B cell (primary cell): ENCODE measurements at regions not wholly inside any gene's neighbourhood (a gene's known extent, or its start where the extent isn't known, plus 50 kb on each side); places are given as distances from the start of the nearest gene placed in this dataset.

Experiments
- ATAC-seq: fragments of 200-7000 bp; cut with Tn5 transposase; one replicate; pipeline ENCODE4 v1.10.0; 2021; ENCODE audit warnings: low read depth, mild to moderate bottlenecking, moderate number of reproducible peaks, moderate library complexity
- CTCF ChIA-PET: fragments of 350-600 bp; sonication (Branson Sonifier 250); formaldehyde crosslinking; loops from one replicate; lab custom pipeline; 2021; ENCODE audit warnings: antibody characterized with exemption, inconsistent platforms; lab: Charles Lee
- POLR2A ChIA-PET: fragments of 350-600 bp; sonication (Branson Sonifier 250); formaldehyde crosslinking; loops from one replicate; lab custom pipeline; 2021; ENCODE audit warnings: antibody characterized with exemption; lab: Charles Lee
- DNase-seq: peaks from one replicate; pipeline ENCODE4 v3.0.0; 2013
- H2AFZ ChIP-seq: 2 replicates; pipeline ENCODE4 v1.6.1; 2012; ENCODE audit warnings: mild to moderate bottlenecking, low read depth, low read length; ENCODE audit not compliant: insufficient read depth, poor library complexity, severe bottlenecking
- H3K27ac ChIP-seq, 2 donors: 1 replicate in 1 of 2; 2 replicates in 1 of 2; pipeline ENCODE4 v1.5.1; 2012 to 2013; ENCODE audit warnings: low read length in 2 of 2, mild to moderate bottlenecking in 2 of 2, moderate library complexity in 1 of 2
- H3K27me3 ChIP-seq, 4 experiments: fragments of 200-600 bp in 1 of 4; sonication (generic) in 1 of 4; replicated peaks in 1 of 4; 1 replicate in 2 of 4; 2 replicates in 2 of 4; pipeline versions ENCODE4 v1.6.1 to v1.7.0; 2013 to 2016; ENCODE audit warnings: low read length in 3 of 4, mild to moderate bottlenecking in 2 of 4, mixed read lengths in 1 of 4, moderate library complexity in 1 of 4; ENCODE audit not compliant: insufficient read depth in 4 of 4, control insufficient read depth in 3 of 4; ENCODE audit errors: control extremely low read depth in 1 of 4
- H3K36me3 ChIP-seq, 2 experiments: replicated peaks in 1 of 2; 1 replicate in 1 of 2; 2 replicates in 1 of 2; pipeline versions ENCODE4 v1.6.1 to v1.7.1; 2013; ENCODE audit warnings: low read length in 1 of 2; ENCODE audit not compliant: insufficient read depth in 2 of 2, control insufficient read depth in 1 of 2; ENCODE audit errors: control extremely low read depth in 1 of 2, extremely low read depth in 1 of 2
- H3K4me1 ChIP-seq, 2 donors: fragments of 200-600 bp in 1 of 2; sonication (generic) in 1 of 2; 1 replicate in 1 of 2; 2 replicates in 1 of 2; pipeline versions ENCODE4 v1.5.1 to v1.6.1; 2013 to 2017; ENCODE audit warnings: low read length in 2 of 2; ENCODE audit not compliant: control insufficient read depth in 2 of 2, insufficient read depth in 2 of 2
- H3K4me2 ChIP-seq: replicated peaks from 2 replicates; pipeline ENCODE3; 2012; ENCODE audit warnings: mild to moderate bottlenecking, low read depth, low read length; ENCODE audit not compliant: poor library complexity, severe bottlenecking
- H3K4me3 ChIP-seq, 5 experiments: fragments of 200-600 bp in 1 of 5; sonication (generic) in 1 of 5; 1 replicate in 3 of 5; 2 replicates in 2 of 5; pipeline versions ENCODE4 v1.5.1 to v1.7.0; 2011 to 2016; ENCODE audit warnings: low read length in 4 of 5, mild to moderate bottlenecking in 4 of 5, low read depth in 2 of 5, control low read depth in 1 of 5, moderate library complexity in 1 of 5; ENCODE audit not compliant: insufficient read depth in 1 of 5; ENCODE audit errors: control extremely low read depth in 1 of 5, extremely low read depth in 1 of 5
- H3K79me2 ChIP-seq: fragments of 200-600 bp; sonication (generic); one replicate; pipeline ENCODE4 v1.6.0; 2016; ENCODE audit warnings: low read length; ENCODE audit not compliant: control insufficient read depth, insufficient read depth
- H3K9ac ChIP-seq: fragments of 200-600 bp; sonication (generic); 2 replicates; pipeline ENCODE4 v1.6.1; 2017; ENCODE audit warnings: mild to moderate bottlenecking, low read length, moderate library complexity
- H3K9me3 ChIP-seq, 3 donors: one replicate each; pipeline versions ENCODE4 v1.6.1 to v1.7.1; 2013; ENCODE audit warnings: low read length in 2 of 3; ENCODE audit not compliant: control insufficient read depth in 2 of 3, insufficient read depth in 1 of 3; ENCODE audit errors: control extremely low read depth in 1 of 3
- H4K20me1 ChIP-seq: 2 replicates; pipeline ENCODE4 v1.6.0; 2012; ENCODE audit warnings: mild to moderate bottlenecking, low read length; ENCODE audit not compliant: insufficient read depth, control insufficient read depth, poor library complexity, severe bottlenecking
- H3K27ac Mint-ChIP-seq: one replicate; pipeline ENCODE4 v1.8.0; 2021; ENCODE audit warnings: mixed read lengths
- H3K27me3 Mint-ChIP-seq: one replicate; pipeline ENCODE4 v1.8.0; 2021; ENCODE audit warnings: mixed read lengths
- H3K4me1 Mint-ChIP-seq: one replicate; pipeline ENCODE4 v1.8.0; 2021; ENCODE audit warnings: mixed read lengths
- H3K4me3 Mint-ChIP-seq: one replicate; pipeline ENCODE4 v1.8.0; 2021; ENCODE audit warnings: mixed read lengths
- H3K9me3 Mint-ChIP-seq: one replicate; pipeline ENCODE4 v1.8.0; 2022; ENCODE audit warnings: mixed read lengths; ENCODE audit not compliant: insufficient read depth
- EZH2 ChIP-seq: IDR thresholded peaks from 2 replicates; pipeline ENCODE4 v1.6.1; 2012; ENCODE audit warnings: borderline replicate concordance, low read depth, mild to moderate bottlenecking, moderate library complexity, low read length; ENCODE audit not compliant: insufficient read depth, poor library complexity, severe bottlenecking
- WGBS: methylation state at CpG from one replicate; pipeline ENCODE4 v1.1.5; 2013; ENCODE audit warnings: missing lambda C conversion rate; ENCODE audit not compliant: insufficient coverage; 5-methylcytosine and 5-hydroxymethylcytosine counted together
- intact Hi-C: fragments of 100-400 bp; cut with micrococcal nuclease; formaldehyde crosslinking; loops from one replicate; pipeline ENCODE4 v1.10.0; 2022
- TF ChIP-seq, protein P1 (sequence below): fragments of 200-600 bp; IDR thresholded peaks from one replicate; pipeline ENCODE4 v1.8.0; 2022; ENCODE audit warnings: antibody characterized with exemption, mild to moderate bottlenecking

DNA sequence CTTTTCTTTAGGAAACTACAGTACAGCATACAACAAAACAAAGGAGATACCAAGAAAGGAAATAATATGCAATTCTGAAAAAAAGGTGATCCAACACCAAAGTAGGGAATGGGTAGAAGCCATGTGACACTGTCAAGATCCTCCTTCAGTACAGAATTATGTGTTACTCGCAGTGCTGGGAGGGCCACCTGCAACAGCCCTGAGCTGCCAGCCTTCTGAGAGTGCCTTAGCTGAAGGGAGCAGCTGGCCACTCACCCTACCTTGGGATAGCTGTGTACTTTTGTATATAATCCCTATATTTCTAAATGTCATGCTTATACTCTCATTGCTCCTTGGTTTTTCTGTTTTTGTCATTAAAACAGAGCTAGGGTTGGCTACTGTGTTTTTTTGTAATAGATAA lies 1518.2 kb upstream of the PCDH20 start:
- DNase-seq (no peak), ATAC-seq (no peak)
- Histone ChIP-seq H3K9ac (no peak overlapping the region), H3K4me1 (no peaks in the 10 kb centered on the region), H3K27ac (no peak overlapping the region), H3K9me3 (no peaks in the 10 kb centered on the region), H4K20me1 (no peaks in the 10 kb centered on the region), H3K79me2 (no peaks in the 10 kb centered on the region), H2AFZ (no peak overlapping the region), H3K4me2 (no peak overlapping the region), H3K4me3 (no peak overlapping the region), H3K36me3 (no peaks in the 10 kb centered on the region), H3K27me3 (no peaks in the 10 kb centered on the region)
- TF ChIP-seq EZH2 = no peak
- TF ChIP-seq, protein P1, sequence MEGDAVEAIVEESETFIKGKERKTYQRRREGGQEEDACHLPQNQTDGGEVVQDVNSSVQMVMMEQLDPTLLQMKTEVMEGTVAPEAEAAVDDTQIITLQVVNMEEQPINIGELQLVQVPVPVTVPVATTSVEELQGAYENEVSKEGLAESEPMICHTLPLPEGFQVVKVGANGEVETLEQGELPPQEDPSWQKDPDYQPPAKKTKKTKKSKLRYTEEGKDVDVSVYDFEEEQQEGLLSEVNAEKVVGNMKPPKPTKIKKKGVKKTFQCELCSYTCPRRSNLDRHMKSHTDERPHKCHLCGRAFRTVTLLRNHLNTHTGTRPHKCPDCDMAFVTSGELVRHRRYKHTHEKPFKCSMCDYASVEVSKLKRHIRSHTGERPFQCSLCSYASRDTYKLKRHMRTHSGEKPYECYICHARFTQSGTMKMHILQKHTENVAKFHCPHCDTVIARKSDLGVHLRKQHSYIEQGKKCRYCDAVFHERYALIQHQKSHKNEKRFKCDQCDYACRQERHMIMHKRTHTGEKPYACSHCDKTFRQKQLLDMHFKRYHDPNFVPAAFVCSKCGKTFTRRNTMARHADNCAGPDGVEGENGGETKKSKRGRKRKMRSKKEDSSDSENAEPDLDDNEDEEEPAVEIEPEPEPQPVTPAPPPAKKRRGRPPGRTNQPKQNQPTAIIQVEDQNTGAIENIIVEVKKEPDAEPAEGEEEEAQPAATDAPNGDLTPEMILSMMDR = no peak
- H3K27ac Mint-ChIP-seq = no peak overlapping the region
- H3K9me3 Mint-ChIP-seq = peaks cover 2% of the 10 kb centered on the region
- WGBS = no CpG with 5 or more reads among the region's 1 CpG
- no peaks in the 10 kb centered on the region for H3K27me3 Mint-ChIP-seq
- intact Hi-C loops = no loop called here
- CTCF ChIA-PET = no interaction called here
- no peaks in the 10 kb centered on the region for H3K4me1 Mint-ChIP-seq
- H3K4me3 Mint-ChIP-seq = no peak overlapping the region
- POLR2A ChIA-PET = no interaction called here

DNA sequence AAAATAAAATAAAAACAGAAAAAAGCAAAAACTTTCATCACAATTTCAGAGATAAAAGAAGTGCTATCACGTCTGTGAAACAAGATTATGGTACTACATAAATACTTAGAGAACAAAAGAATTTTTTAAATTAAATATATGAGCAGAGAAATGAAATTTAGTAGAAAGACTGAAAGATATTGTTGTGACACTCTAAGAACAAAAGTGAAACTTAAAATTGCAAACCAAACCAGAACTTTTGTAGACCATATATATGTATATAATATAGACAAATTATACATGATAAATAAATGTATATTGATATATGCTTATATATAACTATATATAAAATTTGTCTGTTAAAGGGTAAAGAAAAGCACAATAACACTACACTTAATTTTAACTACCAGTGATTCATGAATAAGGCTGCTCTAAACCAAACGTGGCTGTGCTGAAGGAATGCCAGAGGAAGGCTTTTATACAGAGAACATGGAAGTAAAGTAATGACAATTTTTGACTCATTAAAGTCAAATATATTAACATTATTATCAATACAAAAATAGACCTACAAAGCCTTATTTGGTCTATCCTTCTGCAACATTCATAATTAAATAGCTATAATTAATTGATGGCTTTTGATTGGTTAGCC lies 1516.7 kb upstream of the PCDH20 start:
- Histone ChIP-seq H3K79me2 (no peaks in the 10 kb centered on the region), H3K4me2 (no peak overlapping the region), H3K27me3 (no peaks in the 10 kb centered on the region), H3K9me3 (peaks cover 0 to 8% (median 0%) of the 10 kb centered on the region in 3 donors), H3K4me3 (no peak overlapping the region), H2AFZ (no peak overlapping the region), H3K9ac (no peak overlapping the region), H3K27ac (no peak overlapping the region), H3K36me3 (no peaks in the 10 kb centered on the region), H3K4me1 (no peaks in the 10 kb centered on the region), H4K20me1 (no peaks in the 10 kb centered on the region)
- peaks cover 4% of the 10 kb centered on the region for H3K9me3 Mint-ChIP-seq
- DNase-seq = no peak
- ATAC-seq = no peak
- H3K27me3 Mint-ChIP-seq = no peaks in the 10 kb centered on the region
- WGBS = no CpG with 5 or more reads among the region's 2 CpGs
- no peak overlapping the region for H3K27ac Mint-ChIP-seq
- ChIA-PET CTCF (no interaction called here), POLR2A (no interaction called here)
- H3K4me1 Mint-ChIP-seq = no peaks in the 10 kb centered on the region
- no peak for TF ChIP-seq EZH2
- TF ChIP-seq, protein P1 = no peak
- intact Hi-C loops = no loop called here
- no peak overlapping the region for H3K4me3 Mint-ChIP-seq
